DOHH2 (cell line): ENCODE measurements at regions not wholly inside any gene's neighbourhood (a gene's known extent, or its start where the extent isn't known, plus 50 kb on each side); places are given as distances from the start of the nearest gene placed in this dataset.

Experiments
- CTCF ChIP-seq: fragments of 200-600 bp; sonication (generic); IDR thresholded peaks from one replicate; pipeline ENCODE4 v1.5.1; 2014; ENCODE audit warnings: antibody characterized with exemption, mild to moderate bottlenecking, low read depth, low read length; ENCODE audit not compliant: poor library complexity, severe bottlenecking
- EZH2phosphoT487 ChIP-seq: fragments of 200-600 bp; sonication (generic); IDR thresholded peaks from 2 replicates; pipeline ENCODE4 v1.6.1; 2017; ENCODE audit warnings: borderline replicate concordance, mild to moderate bottlenecking, antibody characterized with exemption, low read length, moderate library complexity, mixed read lengths

- no peak for TF ChIP-seq CTCF
- no peak for TF ChIP-seq EZH2phosphoT487
Observed at GRCh38 chr5:106691701-106692100, 979.0 kb downstream of the EFNA5 start.
